ENCODE measurements at regions not wholly inside any gene's neighbourhood (a gene's known extent, or its start where the extent isn't known, plus 50 kb on each side); places are given as distances from the start of the nearest gene placed in this dataset.

DNA sequence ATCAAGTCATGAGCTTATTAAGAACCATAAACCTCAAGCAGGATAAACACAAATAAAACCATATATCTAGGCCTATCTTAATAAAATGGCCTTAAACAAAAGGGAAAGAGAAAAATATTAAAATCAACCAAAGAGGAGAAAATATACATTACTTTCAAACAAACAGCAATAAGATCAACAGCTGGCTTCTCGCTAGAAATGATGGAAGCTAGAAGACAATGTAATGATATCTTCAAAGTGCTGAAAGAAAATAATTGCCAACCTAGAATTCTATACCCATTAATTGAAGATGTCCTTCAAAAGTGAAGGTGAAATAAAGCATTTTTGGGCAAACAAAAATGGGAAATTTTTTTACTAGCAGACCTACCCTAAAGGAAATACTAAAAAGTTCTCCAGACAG is 142.9 kb upstream of the PODXL start:
- Histone ChIP-seq H3F3A (ENCODE audit: low read length, unreplicated experiment) (no peaks in the 10 kb centered on the region), H3K4me2 (ENCODE audit: low read length) (no peak overlapping the region), H3K9ac (ENCODE audit: low read length) (no peak overlapping the region), H3K27ac (ENCODE audit: low read length) (no peak overlapping the region), H3K9me2 (replicated peaks; ENCODE audit: low read length) (no peaks in the 10 kb centered on the region), H3K27me3 (ENCODE audit: low read length) (peaks cover 21% of the 10 kb centered on the region), H4K20me1 (ENCODE audit: low read length) (no peaks in the 10 kb centered on the region), H3K4me3 (ENCODE audit: low read length) (no peak overlapping the region), H3K9me3 (ENCODE audit: low read length) (no peaks in the 10 kb centered on the region), H3K36me3 (ENCODE audit: low read depth, low read length) (no peaks in the 10 kb centered on the region), H2AFZ (ENCODE audit: low read length) (no peak overlapping the region), H3K4me1 (ENCODE audit: insufficient read depth, low read length) (no peaks in the 10 kb centered on the region), H3K79me2 (ENCODE audit: low read length) (no peaks in the 10 kb centered on the region)
- DNase-seq: no peak
- ATAC-seq: no peak
- ChIA-PET POLR2A (ENCODE audit: unreplicated experiment) (no interaction called here), CTCF (interaction anchor here (0.6 kb wide), 1 partner anchor 17 kb away, joined by 6 read pairs; no protein-coding TSS in a partner anchor)
- TF ChIP-seq, protein P1, sequence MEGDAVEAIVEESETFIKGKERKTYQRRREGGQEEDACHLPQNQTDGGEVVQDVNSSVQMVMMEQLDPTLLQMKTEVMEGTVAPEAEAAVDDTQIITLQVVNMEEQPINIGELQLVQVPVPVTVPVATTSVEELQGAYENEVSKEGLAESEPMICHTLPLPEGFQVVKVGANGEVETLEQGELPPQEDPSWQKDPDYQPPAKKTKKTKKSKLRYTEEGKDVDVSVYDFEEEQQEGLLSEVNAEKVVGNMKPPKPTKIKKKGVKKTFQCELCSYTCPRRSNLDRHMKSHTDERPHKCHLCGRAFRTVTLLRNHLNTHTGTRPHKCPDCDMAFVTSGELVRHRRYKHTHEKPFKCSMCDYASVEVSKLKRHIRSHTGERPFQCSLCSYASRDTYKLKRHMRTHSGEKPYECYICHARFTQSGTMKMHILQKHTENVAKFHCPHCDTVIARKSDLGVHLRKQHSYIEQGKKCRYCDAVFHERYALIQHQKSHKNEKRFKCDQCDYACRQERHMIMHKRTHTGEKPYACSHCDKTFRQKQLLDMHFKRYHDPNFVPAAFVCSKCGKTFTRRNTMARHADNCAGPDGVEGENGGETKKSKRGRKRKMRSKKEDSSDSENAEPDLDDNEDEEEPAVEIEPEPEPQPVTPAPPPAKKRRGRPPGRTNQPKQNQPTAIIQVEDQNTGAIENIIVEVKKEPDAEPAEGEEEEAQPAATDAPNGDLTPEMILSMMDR (conservative IDR thresholded peaks at IDR 0.05; ENCODE audit: low read depth, low read length): no peak
- TF ChIP-seq EZH2phosphoT487 (IDR thresholded peaks at IDR 0.05; ENCODE audit: borderline replicate concordance, low read length) (no peak), EZH2 (IDR thresholded peaks at IDR 0.05; ENCODE audit: low read length, unreplicated experiment) (no peak)
- BruUV-seq (replicated peaks): no TSS peak
- intact Hi-C loops (cut with micrococcal nuclease): no loop called here

DNA sequence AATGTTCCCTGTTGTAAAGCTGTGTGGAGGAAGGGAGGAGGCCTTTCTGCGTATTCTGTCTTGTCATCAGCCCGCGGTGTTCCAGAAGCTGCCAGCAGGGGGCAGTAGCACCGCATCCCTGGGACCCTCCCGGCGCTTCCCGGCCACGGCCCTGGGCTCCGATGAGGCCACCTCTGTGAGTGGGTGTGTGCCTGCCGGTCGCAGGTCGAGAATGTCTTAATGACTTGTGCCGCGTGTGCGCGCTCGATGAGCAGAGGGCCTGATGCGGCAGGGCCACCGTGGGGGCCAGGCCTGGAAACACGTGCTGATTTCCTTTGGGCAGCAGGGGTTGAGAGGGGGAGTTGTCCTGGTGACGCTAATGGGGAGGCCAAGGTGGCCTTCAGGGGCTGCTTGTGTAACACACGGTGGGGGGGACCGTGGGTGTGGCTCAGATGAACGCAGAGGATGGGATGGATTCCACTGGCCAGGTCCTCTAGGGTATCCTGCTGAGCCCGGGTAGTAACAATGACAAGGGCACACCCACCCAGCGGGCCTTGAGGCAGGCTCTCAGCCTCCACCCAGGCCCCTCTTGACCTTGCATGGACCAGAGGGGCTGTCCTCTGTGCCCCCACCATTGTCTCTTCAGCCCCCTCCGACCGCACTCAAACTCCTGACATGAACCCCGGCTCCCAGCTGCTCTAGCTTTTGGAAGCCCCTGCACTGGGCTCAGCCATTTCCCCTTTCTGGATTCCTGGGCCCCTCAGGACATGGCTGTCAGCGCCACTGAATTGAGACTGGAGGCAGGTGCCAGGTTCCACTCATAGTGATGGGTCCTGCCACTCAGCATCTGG is 135.9 kb upstream of the PODXL start:
- no peaks in the 10 kb centered on the region for H3K36me3 ChIP-seq (ENCODE audit: low read depth, low read length)
- H3K9ac ChIP-seq (ENCODE audit: low read length): no peak overlapping the region
- H3K79me2 ChIP-seq (ENCODE audit: low read length): no peaks in the 10 kb centered on the region
- no peaks in the 10 kb centered on the region for H3K9me2 ChIP-seq (replicated peaks; ENCODE audit: low read length)
- no peak overlapping the region for H2AFZ ChIP-seq (ENCODE audit: low read length)
- H3K4me3 ChIP-seq (ENCODE audit: low read length): no peak overlapping the region
- TF ChIP-seq EZH2phosphoT487 (IDR thresholded peaks at IDR 0.05; ENCODE audit: borderline replicate concordance, low read length): no peak
- TF ChIP-seq EZH2 (IDR thresholded peaks at IDR 0.05; ENCODE audit: low read length, unreplicated experiment): no peak
- TF ChIP-seq, protein P1 (conservative IDR thresholded peaks at IDR 0.05; ENCODE audit: low read depth, low read length): peak; percentile 91
- DNase-seq (peak; percentile 63), ATAC-seq (peak; percentile 74)
- no peaks in the 10 kb centered on the region for H3K9me3 ChIP-seq (ENCODE audit: low read length)
- H3K4me2 ChIP-seq (ENCODE audit: low read length): no peak overlapping the region
- H3K4me1 ChIP-seq (ENCODE audit: insufficient read depth, low read length): no peaks in the 10 kb centered on the region
- no peak overlapping the region for H3K27ac ChIP-seq (ENCODE audit: low read length)
- no peaks in the 10 kb centered on the region for H4K20me1 ChIP-seq (ENCODE audit: low read length)
- peaks cover 15% of the 10 kb centered on the region for H3K27me3 ChIP-seq (ENCODE audit: low read length)
- CTCF ChIA-PET: interaction anchor here (0.5 to 1.0 kb wide), 3 partner anchors 138 to 167 kb away, joined by 3 to 12 read pairs (median 4); no protein-coding TSS in a partner anchor
- no peaks in the 10 kb centered on the region for H3F3A ChIP-seq (ENCODE audit: low read length, unreplicated experiment)
- no TSS peak for BruUV-seq (replicated peaks)
- POLR2A ChIA-PET (ENCODE audit: unreplicated experiment): no interaction called here
- intact Hi-C loops (cut with micrococcal nuclease): no loop called here
